Stimulated activated CD4-positive, alpha-beta T cell treated with anti-CD3 and anti-CD28 coated beads, Interleukin-1b, Interleukin-23, amount 100 ng/mL, for 48 hours (primary cell): ENCODE measurements at regions not wholly inside any gene's neighbourhood (a gene's known extent, or its start where the extent isn't known, plus 50 kb on each side); places are given as distances from the start of the nearest gene placed in this dataset.
"Not testable (repeated sequence)": the region's sequence is repeated elsewhere in the genome, so short reads cannot be mapped to it uniquely, and the experiment has no call there.

Experiments used
- DNase-seq: peaks from one replicate; pipeline ENCODE4 v3.0.0-alpha.2; 2020

GRCh38 chr10:64528294-64529002, 1007.2 kb downstream of the REEP3 start:
- DNase-seq: no peak

- DNase-seq: no peak
These were observed 1007.8 kb downstream of the REEP3 start for GRCh38 chr10:64529003-64529350.

GRCh38 chr10:64534616-64535015, 1013.4 kb downstream of the REEP3 start:
- DNase-seq: no peak

GRCh38 chr10:64535131-64535867, 1014.1 kb downstream of the REEP3 start:
- no peak for DNase-seq

GRCh38 chr10:64537112-64537511, 1015.9 kb downstream of the REEP3 start:
- DNase-seq: no peak

GRCh38 chr10:64537928-64538327, 1016.7 kb downstream of the REEP3 start:
- DNase-seq: no peak

- DNase-seq: no peak
These were observed 1024.9 kb downstream of the REEP3 start for GRCh38 chr10:64546073-64546472.

- DNase-seq: no peak
These were observed 1026.0 kb downstream of the REEP3 start for GRCh38 chr10:64547168-64547567.

GRCh38 chr10:64555666-64556065, 1034.5 kb downstream of the REEP3 start:
- no peak for DNase-seq

GRCh38 chr10:64558094-64558835, 1037.1 kb downstream of the REEP3 start:
- no peak for DNase-seq

GRCh38 chr10:64571056-64571455, 1049.9 kb downstream of the REEP3 start:
- DNase-seq: no peak

- no peak for DNase-seq
These were observed 1052.6 kb downstream of the REEP3 start for GRCh38 chr10:64573623-64574325.

- DNase-seq: no peak
These were observed 1053.2 kb downstream of the REEP3 start for GRCh38 chr10:64574371-64574770.

- DNase-seq: no peak
These were observed 1055.3 kb downstream of the REEP3 start for GRCh38 chr10:64576497-64576896.

- DNase-seq: not testable (repeated sequence)
These were observed 1057.6 kb downstream of the REEP3 start for GRCh38 chr10:64578757-64579156.

GRCh38 chr10:64586934-64587503, 1065.8 kb downstream of the REEP3 start:
- no peak for DNase-seq

- DNase-seq: no peak
These were observed 1072.9 kb downstream of the REEP3 start for GRCh38 chr10:64594072-64594471.

- DNase-seq: no peak
These were observed 1077.4 kb downstream of the REEP3 start for GRCh38 chr10:64598600-64598999.

GRCh38 chr10:64601298-64601697, 1080.1 kb downstream of the REEP3 start:
- no peak for DNase-seq

- no peak for DNase-seq
These were observed 1095.9 kb downstream of the REEP3 start for GRCh38 chr10:64617085-64617484.

GRCh38 chr10:64619102-64619501, 1097.9 kb downstream of the REEP3 start:
- DNase-seq: no peak

GRCh38 chr10:64626924-64627323, 1105.7 kb downstream of the REEP3 start:
- DNase-seq: no peak

- no peak for DNase-seq
These were observed 1109.3 kb downstream of the REEP3 start for GRCh38 chr10:64630534-64630933.
